WERI-Rb-1 (cell line): ENCODE measurements at regions not wholly inside any gene's neighbourhood (a gene's known extent, or its start where the extent isn't known, plus 50 kb on each side); places are given as distances from the start of the nearest gene placed in this dataset.
"Not testable (repeated sequence)": the region's sequence is repeated elsewhere in the genome, so short reads cannot be mapped to it uniquely, and the experiment has no call there.

Source experiments
- DNase-seq: peaks from one replicate; pipeline ENCODE4 v3.0.0-alpha.2; 2020
- H3K27ac ChIP-seq: fragments of 250-450 bp; sonication (Bioruptor Pico); 2 replicates; pipeline ENCODE4 v1.5.1; 2020; ENCODE audit warnings: mild to moderate bottlenecking, moderate library complexity
- H3K27me3 ChIP-seq: fragments of 250-450 bp; sonication (Bioruptor Pico); 2 replicates; pipeline ENCODE4 v1.5.1; 2021; ENCODE audit warnings: mild to moderate bottlenecking, low read depth, moderate library complexity; ENCODE audit not compliant: insufficient read depth, severe bottlenecking
- H3K36me3 ChIP-seq: fragments of 250-450 bp; sonication (Bioruptor Pico); 2 replicates; pipeline ENCODE4 v1.5.1; 2020; ENCODE audit warnings: mild to moderate bottlenecking, moderate library complexity
- H3K4me3 ChIP-seq: 2 replicates; pipeline ENCODE4 v1.5.1; 2011; ENCODE audit warnings: low read depth, mild to moderate bottlenecking, control low read depth, low read length
- H3K9me3 ChIP-seq: fragments of 250-450 bp; sonication (Bioruptor Pico); 2 replicates; pipeline ENCODE4 v1.5.1; 2021; ENCODE audit warnings: mild to moderate bottlenecking, moderate library complexity; ENCODE audit not compliant: severe bottlenecking
- TF ChIP-seq, protein P1 (sequence below): IDR thresholded peaks from 2 replicates; pipeline ENCODE4 v1.5.1; 2011; ENCODE audit warnings: low read depth, mild to moderate bottlenecking, control low read depth, inconsistent platforms, low read length

DNA sequence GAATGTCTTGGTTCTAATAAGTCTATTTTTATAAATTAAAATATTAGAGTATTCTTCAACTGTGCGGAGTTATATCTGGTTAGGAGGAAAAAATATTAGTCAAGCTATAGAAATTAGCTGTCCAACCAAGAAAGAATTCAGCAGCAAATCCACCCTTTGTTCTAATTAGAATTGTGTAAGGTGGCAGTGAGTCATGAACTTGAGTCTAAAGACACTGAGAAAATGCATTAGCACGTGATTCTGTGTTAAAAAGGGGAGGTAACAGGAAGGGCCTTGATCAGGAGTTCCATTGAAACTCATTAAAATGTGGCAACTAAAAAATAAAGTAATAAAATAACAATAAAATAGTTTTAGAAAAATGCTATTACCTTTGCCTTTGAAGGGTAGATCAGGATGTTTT, 398.2 kb upstream of the RGS18 start:
- no peaks in the 10 kb centered on the region for H3K27me3 ChIP-seq
- no peaks in the 10 kb centered on the region for H3K36me3 ChIP-seq
- TF ChIP-seq, protein P1, sequence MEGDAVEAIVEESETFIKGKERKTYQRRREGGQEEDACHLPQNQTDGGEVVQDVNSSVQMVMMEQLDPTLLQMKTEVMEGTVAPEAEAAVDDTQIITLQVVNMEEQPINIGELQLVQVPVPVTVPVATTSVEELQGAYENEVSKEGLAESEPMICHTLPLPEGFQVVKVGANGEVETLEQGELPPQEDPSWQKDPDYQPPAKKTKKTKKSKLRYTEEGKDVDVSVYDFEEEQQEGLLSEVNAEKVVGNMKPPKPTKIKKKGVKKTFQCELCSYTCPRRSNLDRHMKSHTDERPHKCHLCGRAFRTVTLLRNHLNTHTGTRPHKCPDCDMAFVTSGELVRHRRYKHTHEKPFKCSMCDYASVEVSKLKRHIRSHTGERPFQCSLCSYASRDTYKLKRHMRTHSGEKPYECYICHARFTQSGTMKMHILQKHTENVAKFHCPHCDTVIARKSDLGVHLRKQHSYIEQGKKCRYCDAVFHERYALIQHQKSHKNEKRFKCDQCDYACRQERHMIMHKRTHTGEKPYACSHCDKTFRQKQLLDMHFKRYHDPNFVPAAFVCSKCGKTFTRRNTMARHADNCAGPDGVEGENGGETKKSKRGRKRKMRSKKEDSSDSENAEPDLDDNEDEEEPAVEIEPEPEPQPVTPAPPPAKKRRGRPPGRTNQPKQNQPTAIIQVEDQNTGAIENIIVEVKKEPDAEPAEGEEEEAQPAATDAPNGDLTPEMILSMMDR, result no peak
- H3K4me3 ChIP-seq, result no peak overlapping the region
- DNase-seq, result no peak
- H3K9me3 ChIP-seq, result no peaks in the 10 kb centered on the region
- H3K27ac ChIP-seq, result no peak overlapping the region

DNA sequence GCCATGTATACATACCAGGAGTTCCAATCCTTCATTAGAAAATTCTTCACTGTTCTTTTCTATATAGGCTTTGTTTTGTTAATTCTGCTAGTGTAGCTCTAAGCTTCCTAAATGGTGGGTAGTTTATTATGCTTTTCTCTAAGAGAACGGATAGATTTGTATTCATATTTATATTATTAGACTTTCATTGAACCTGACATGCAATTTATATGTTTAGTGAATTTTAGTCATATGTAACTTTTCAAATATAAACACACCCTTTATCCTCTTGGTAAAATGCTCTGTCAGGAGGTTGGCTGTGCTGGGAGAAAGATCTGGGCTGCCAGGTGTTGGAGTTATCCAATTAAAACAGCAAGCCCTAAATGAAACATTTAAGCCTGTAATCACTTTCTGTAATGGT, 369.7 kb upstream of the RGS18 start:
- Histone ChIP-seq H3K27ac (no peak overlapping the region), H3K36me3 (no peaks in the 10 kb centered on the region), H3K27me3 (no peaks in the 10 kb centered on the region), H3K4me3 (no peak overlapping the region), H3K9me3 (no peaks in the 10 kb centered on the region)
- TF ChIP-seq, protein P1, result no peak
- DNase-seq, result no peak

DNA sequence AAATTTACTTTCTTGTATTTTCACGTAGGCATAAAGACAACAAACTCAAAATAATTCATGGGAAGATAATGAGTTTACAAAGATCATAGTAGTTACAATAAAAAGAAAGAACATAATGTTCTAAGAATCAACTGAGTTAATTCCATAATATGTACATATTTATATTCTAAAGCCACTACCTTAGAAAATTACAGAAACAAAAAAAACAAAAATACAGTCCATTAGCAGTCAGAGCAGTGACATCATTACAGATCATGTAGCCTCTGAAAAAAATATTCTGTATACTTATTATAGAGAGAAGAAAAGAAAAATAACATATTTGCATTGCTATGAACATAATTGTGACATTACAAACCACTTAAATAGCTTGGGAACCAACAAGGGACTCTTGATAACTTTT, 360.1 kb upstream of the RGS18 start:
- no peak for DNase-seq
- no peaks in the 10 kb centered on the region for H3K9me3 ChIP-seq
- no peaks in the 10 kb centered on the region for H3K27me3 ChIP-seq
- H3K27ac ChIP-seq, result no peak overlapping the region
- no peaks in the 10 kb centered on the region for H3K36me3 ChIP-seq
- TF ChIP-seq, protein P1, result no peak
- H3K4me3 ChIP-seq, result no peak overlapping the region

DNA sequence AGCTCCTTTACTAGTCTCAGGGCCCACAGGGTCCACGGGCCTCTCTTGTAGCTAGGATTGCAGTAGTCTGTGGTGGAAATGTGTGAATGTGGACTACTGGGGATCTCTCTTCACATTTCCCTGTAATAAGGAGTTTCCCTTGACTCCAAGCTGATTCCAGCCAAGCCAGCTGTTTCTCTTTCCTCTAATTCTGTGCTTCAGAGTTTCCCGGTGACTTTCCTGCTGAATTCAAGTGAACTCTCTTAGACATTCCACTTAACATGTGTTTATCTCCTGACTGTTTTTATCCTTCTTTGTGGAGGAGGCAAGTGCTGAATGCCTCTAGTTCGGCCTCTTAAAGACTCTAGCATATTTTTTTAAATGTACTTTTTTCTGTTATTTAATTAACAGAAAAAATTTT, 354.0 kb upstream of the RGS18 start:
- no peak overlapping the region for H3K4me3 ChIP-seq
- DNase-seq, result no peak
- no peak overlapping the region for H3K27ac ChIP-seq
- no peaks in the 10 kb centered on the region for H3K27me3 ChIP-seq
- no peaks in the 10 kb centered on the region for H3K36me3 ChIP-seq
- TF ChIP-seq, protein P1, result no peak
- no peaks in the 10 kb centered on the region for H3K9me3 ChIP-seq

DNA sequence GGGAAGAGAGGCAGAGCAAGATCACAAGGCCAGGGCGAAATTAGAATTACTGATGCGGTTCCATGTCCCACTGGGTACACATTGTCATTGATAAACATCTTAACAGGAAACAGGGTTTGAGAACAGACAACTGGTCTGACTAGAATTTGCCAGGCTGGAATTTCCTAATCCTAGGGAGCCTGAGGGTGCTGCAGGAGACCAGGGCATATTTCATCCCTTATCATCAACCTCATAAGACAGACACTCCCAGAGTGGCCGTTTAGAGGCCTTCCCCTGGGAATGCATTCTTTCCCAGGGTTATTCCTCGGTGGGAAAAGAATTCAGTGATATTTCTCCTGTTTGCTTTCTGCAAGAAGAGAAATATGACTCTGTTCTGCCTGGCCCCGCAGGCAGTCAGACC, 344.7 kb upstream of the RGS18 start:
- H3K27me3 ChIP-seq, H3K36me3 ChIP-seq, H3K4me3 ChIP-seq, H3K9me3 ChIP-seq, H3K27ac ChIP-seq, DNase-seq: not testable (repeated sequence)

DNA sequence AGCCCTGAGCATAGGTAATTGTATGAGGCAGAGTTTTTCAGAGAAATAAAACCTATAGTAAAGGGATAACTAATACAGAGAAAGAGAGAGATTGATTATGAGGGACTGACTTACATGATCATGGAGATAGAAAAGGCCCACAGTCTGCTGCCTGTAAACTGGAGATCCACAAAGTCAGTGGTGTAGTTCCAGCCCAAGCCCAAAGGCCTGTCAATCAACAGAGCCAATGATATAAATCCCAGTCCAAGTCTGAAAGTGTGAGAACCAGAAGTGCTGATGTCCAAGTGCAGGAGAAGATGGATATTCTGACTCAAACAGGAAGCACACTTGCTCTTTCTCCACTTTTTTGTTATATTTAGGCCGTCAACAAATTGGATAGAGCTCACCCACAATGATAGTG, 340.1 kb upstream of the RGS18 start:
- Histone ChIP-seq H3K9me3 (no peaks in the 10 kb centered on the region), H3K27ac (no peak overlapping the region), H3K27me3 (no peaks in the 10 kb centered on the region), H3K36me3 (no peaks in the 10 kb centered on the region), H3K4me3 (no peak overlapping the region)
- DNase-seq, result no peak
- TF ChIP-seq, protein P1, result no peak
